ENCODE measurements at regions not wholly inside any gene's neighbourhood (a gene's known extent, or its start where the extent isn't known, plus 50 kb on each side); places are given as distances from the start of the nearest gene placed in this dataset.

DNA sequence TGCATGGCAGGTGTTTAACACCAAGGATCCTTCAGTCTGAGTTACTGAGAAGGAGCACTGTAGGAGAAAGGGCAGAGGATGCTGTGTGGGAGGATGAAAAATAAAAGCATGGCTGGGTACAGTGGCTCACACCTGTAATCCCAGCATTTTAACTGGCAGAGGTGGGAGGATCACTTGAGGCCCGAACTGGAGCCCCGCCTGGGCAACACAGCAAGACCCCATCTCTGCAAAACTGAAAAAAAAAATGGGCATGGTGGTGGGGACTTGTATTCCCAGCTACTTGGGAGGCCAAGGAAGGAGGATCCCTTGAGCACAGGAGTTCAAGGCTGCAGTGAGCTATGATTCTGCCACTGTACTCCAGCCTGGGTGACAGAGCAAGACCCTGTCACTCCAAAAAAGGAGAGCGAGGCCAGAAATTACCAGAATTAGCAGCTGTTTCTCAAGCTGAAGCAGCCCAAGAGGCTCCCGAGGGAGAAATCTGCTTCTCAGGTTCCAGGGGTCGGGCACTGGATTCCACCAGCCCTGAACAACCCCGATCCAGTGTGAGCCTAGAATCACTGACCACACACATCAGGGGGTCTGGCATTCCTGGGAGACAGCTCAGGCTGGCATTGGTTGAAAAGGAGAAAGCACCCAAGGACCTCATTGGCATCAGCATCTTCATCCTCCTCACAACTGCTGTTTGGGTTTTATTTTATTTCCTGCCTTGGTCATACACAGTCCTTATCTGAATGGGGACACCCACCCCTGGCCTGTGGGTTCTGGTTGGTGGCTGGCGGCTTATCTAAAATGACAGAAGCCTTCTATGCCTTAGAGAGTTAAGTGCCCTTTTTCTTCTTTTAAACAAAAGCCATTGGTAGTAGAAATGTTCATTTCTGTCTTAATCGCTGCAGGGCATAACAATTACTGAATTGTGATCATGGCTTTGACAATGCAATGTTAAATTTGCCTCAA, 66.3 kb upstream of the TRIM2 start:
- DNase-seq (ENCODE audit: low read depth in 2 of 2): no peak

DNA sequence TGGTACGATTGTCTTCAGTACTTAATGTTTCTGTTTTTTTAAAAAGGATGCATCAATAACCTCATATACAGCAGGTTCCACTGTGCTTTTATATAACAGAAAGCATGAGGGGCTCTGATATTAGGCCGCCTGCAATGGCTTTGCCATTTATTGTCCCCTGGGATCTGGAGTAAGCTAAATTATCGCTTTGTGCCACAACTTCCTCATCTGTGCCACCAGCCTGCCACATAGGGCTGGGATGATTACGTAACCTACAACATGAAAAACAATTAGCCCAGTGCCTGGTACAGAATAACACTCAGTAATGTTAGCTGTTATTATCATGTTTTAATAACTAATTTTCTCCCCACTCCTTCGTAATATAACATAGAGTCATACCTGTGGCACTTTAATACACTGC, 65.5 kb upstream of the TRIM2 start:
- no peak for DNase-seq (ENCODE audit: low read depth in 2 of 2)

DNA sequence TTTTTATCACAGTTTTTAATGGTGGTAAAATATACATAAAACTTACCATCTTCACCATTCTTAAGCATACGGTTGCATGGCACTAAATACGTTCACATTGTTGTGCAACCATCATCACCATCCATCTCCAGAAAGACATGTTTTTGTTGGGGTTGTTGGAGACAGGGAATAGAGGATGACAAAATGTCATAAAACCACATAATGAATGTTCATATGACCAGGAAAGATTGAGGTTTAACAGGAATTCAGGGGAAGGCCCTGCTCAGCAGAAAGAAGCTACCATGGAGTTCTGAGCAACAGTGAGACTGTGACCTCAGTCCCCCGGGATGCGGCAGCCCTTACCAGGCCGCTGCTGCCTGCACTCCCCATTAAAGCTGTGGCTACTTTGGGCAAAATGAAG, 63.9 kb upstream of the TRIM2 start:
- no peak for DNase-seq (ENCODE audit: low read depth in 2 of 2)

DNA sequence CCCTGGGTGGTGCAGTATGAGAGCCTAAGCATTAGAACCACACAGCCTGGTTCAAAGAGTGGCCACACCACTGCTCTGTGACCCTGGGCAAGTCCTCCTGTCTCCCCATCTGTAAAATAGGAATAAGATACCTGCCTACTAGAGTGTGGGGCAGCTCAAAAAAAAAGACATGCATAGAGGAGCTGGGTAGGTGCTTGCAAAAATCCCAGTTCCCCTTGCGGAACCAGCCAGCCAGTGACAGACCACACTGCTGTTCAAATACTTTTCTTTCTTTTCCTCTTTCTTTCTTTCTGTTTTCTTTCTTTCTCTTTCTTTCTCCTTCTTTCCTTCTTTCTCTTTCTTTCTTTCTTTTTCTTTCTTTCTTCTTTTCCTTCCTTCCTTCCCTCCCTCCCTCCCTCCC, 63.0 kb upstream of the TRIM2 start:
- no peak for DNase-seq (ENCODE audit: low read depth in 2 of 2)

DNA sequence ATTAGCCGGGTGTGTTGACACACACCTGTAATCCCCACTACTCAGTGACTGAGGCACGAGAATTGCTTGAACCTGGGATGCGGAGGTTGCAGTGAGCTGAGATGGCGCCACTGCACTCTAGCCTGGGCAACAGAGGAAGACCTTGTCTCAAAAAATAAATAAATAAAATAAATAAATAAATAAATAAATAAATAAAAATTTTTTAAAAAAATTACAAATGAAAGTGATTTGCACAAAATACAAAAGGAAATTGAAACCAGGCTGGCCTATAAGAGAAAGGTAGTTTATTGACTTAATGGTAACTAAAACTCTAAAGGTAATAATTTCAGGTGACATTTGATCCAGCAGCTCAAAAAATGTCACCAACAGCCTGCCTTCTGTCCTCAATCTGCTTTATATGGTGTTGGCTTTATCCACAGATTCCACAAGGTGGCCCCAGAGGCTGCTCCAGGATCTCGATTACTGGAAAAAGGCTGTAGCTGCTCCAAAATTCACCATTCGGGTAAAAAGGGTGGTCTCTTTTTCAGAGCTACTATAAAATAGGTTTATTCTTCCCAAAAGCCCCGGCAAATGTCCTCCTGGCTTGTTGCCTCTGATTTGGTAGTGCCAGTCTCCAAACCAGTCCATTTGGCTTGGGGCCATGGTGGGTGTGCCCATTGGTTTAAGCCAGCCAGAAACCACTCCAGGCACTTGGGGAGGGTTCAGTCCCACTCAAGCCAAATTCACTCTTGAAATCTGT, 61.4 kb upstream of the TRIM2 start:
- peak in 1 of 2 donors; percentile 32 for DNase-seq (ENCODE audit: low read depth in 2 of 2)

DNA sequence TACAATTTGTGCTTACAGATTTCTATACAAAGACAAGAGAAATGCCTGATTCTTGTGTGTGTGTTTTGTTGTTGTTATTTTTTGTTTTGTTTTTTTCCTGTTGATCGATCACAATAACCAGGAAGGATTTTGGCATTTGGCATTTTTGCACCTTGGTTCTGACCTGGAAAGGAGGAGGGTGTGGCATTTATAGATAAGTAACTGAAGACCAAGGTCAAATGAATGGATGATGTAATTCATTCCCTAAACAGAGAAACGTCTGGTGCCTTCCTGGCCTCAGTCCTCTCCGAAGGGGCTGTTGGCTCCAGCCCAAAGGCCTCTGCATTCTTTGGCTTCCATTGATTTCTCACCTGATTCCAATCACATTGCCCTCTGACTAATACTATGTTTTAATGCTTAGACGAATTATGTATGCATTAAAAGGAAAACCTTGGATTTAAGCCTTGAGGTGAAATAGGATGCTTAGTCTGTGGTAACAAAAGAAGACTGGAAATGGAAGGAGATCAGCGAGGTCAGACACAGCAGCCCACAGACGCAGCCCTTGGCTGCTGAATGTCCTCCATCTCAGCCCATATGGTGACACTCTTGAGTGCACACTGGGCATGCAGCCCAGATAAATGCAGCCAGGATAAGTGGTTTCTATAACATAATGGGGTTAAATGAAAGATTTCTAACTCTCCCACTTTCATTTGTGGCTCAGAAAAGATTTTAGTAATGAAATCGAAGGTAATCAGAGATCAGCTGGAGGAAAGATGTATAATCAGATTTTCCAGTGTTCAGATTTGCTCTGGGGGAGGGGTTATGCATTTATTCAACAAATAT, 60.5 kb upstream of the TRIM2 start:
- no peak for DNase-seq (ENCODE audit: low read depth in 2 of 2)

DNA sequence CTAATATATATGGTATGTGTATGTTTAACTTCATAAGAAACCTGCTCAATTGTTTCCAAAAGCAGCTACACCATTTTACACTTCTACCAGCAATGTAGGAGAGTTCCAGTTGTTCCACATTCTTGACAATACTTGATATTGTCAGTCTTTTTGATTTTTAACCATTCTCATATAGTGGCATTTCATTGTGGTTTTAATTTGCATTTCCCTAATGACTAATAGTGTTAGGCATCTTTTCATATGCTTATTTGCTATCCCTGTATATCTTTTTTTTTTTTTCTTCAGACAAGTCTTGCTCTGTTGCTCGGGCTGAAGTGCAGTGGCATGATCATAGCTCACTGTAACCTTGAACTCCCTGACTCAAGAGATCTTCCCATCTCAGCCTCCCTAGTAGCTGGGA, 58.2 kb upstream of the TRIM2 start:
- DNase-seq (ENCODE audit: low read depth in 2 of 2): no peak

DNA sequence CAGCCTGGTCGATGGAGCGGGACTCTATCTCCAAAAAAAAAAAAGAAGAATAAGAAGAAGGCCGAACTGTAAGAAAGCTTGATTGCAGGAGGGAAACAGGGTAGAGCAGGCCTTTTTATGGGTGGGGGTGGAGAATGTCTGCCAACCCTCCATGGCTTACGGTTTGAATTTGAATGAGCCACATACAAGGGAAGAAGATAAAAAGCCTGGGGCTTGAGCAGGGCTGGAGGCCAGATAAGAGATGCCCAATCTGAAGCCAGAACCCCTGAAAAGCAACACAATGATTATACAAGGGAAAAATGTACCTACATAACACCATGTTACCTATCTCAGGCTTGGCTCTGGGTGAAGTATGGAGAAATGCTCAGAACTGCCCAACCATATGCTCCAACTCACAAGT, 57.3 kb upstream of the TRIM2 start:
- no peak for DNase-seq (ENCODE audit: low read depth in 2 of 2)

DNA sequence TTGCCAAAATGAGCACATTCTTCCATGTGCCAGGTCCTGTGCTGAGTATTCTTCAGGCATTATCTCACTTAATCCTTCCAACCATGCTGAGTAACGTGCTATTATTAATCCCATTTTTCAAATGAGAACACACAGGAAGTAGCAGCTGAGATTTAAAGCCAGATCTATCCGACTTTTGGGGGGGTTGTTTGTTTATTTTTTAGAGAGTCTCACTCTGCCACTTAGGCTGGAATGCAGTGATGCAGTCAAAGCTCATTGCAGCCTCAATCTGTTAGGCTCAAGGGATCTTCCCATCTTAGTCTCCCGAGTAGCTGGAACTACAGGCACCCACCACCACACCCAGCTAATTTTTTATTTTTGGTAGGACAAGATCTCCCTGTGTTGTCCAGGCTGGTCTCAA, 55.5 kb upstream of the TRIM2 start:
- no peak for DNase-seq (ENCODE audit: low read depth in 2 of 2)

DNA sequence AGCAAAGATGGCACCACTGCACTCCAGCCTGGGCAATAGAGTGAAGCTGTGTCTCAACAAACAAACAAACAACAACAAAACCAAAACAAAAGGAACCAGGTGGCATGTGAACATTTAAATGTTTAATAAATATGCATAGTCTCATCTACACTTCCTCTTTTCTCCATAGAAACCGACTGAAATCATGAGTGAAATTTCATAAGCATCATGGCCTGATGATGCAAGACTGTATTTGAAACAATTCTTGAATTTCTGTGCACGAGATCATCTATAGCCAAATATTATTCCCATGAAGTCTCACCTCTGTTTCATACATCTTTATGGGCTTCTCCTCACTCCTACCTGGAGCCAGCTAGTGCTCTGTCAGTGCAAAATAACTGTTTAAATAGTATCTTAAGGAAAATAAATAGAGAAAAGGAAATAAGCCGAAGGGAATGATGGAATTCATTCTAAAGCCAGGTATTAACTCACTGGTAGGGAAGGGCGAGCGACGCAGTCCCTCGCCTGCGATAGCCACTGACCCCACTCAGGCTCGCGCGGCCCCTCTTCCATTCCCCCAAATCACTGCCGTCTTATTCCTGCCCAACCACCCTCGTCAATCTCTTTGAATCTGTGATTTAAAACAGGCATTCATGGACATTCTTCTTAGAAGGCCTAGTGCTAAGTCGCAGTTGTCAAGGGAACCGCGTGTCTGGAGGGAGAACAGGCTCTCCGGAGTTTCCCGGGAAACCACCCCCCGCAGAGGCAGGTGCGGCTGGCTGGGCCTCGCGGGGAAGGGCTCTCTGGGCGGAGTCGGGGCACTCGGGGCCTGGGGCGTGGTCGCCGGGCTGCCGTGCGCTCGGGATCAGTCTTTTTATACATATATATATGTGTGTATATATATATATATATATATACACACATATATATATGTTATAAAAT, 52.4 kb upstream of the TRIM2 start:
- peak in 1 of 2 donors; percentile 17 for DNase-seq (ENCODE audit: low read depth in 2 of 2)

DNA sequence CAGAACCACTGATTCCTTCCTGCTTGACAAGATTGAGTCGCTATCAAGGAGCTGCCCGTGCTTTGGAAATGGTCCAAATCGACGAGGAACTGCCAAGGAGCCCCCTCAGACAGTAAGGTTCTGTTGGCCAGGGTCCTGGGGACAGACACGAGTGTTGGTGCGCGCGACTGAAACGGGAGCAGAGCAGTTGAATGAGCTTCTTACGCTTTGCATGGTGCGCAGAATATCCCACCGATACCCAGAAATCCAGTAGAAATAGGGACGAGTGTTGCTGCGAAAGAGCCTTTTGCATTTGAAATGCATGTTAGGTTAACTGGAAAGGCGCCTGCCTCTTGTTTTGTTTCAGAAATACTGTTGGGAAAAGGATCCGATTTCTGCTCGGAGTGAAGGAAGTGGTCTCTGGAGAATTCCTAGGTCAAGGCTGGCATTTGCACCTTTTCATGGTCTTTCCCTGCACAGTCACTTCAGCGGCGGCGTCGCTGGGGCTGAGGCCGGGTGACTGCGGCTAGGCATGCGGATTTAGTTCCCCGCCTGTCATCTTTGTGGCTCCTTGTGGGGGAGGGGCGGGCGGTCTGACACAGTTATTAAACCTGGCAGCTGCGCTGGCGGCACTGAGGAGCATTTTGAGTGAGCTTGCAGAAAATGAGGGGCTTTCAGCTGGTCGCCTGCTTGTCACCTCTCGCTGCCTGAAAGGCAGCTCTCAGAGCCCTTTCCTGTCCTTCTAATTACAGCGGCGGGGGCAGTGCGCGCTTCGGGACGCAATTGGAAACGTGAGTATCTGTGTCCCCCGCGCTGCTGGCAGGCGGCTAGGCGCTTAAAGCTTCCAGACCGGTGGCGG, 51.5 kb upstream of the TRIM2 start:
- DNase-seq (ENCODE audit: low read depth in 2 of 2): peak; percentile 61 to 74

DNA sequence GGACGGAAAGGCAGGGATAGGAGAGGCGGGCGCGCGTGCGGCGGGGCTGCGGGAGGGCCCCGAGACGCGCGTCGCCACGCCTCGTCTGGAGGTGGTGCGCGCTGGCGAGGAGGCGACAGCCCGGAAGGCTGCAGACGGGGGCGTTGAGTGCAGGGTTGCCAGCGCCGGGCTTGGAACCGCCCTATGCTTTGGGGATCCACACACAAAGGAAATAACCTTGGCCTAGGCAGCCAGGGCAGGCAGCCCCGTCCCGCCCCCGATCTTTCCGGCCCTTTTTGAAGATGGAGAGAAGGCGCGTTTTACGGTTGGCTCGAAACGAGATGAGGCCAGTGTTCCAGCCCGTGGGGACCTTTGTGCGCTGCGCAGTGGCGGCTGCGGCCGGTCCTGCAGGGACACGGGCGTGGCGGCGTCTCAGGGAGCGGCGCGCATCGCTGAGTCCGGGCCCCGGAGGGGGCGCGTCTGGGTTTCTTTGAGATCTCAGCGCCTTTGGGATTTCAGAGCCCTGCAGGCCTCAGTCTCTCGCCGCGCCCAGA, 50.8 kb upstream of the TRIM2 start:
- DNase-seq (ENCODE audit: low read depth in 2 of 2): peak; percentile 49 to 58

DNA sequence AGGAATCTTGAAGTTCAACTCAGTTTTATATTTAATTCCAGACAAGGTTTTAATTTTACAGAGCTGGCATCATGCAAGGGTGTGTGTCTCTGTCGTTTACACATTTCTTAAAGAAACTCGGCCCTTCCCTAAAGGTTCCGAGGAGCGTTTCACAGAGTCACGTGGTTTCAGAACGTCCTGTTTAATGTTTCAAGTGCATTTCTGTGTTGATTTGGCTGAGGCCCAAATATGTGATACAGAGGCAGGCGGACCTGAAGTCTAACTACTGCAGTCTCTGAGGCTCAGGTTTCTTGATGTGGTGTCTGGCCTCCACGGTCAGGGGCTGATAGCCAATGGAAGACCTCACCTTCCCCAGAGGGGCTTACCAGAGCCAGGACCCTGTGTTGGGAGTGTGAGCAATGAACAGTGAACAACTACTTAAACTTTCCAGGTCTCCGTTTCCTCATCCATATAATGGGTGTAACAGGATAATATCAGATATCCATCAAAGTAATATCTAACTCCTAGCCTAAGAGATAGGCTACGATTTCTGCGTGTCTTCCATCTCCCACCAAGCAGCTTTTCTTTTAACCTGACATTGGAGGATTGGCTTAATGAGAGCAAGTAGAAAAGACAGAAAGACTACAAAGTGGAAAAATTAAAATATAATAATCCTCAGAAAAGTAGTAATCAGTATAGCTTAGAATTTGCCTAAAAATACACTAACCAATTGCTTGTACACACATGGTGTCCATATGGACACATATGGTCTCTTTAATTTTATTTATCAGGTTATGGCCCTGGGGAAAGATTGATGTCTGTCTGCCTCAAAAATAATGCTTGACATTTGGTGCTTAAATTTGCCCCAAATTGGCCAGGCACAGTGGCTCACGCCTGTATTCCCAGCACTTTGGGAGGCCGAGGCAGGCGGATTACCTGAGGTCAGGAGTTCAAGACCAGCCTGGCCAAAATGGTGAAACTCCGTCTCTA, 50.0 kb upstream of the TRIM2 start:
- no peak for DNase-seq (ENCODE audit: low read depth in 2 of 2)
